GM23338 (cell line): ENCODE measurements at regions not wholly inside any gene's neighbourhood (a gene's known extent, or its start where the extent isn't known, plus 50 kb on each side); places are given as distances from the start of the nearest gene placed in this dataset.

ENCODE experiments used
- ATAC-seq: fragments of 200-7000 bp; cut with Tn5 transposase; 3 replicates; pipeline ENCODE4 v1.9.1; 2020
- DNase-seq: peaks from one replicate; pipeline ENCODE4 v3.0.0-alpha.2; 2015; ENCODE audit warnings: low spot score
- H2AFZ ChIP-seq: fragments of 200-600 bp; sonication (generic); 2 replicates; pipeline ENCODE4 v1.8.0; 2016; ENCODE audit warnings: antibody characterized with exemption, mild to moderate bottlenecking, moderate library complexity
- H3F3A ChIP-seq: fragments of 200-600 bp; sonication (generic); replicated peaks from 2 replicates; pipeline ENCODE4 v1.8.0; 2017; ENCODE audit warnings: antibody characterized with exemption, mixed run types, low read depth
- H3K27ac ChIP-seq: fragments of 200-600 bp; sonication (generic); 2 replicates; pipeline ENCODE4 v1.6.1; 2016; ENCODE audit warnings: low read depth
- H3K27me3 ChIP-seq: fragments of 200-600 bp; sonication (generic); 2 replicates; pipeline ENCODE4 v1.8.0; 2016; ENCODE audit warnings: mild to moderate bottlenecking, mixed run types, moderate library complexity; ENCODE audit not compliant: insufficient read depth
- H3K36me3 ChIP-seq: fragments of 200-600 bp; sonication (generic); 2 replicates; pipeline ENCODE4 v1.8.0; 2016; ENCODE audit warnings: mild to moderate bottlenecking; ENCODE audit not compliant: insufficient read depth
- H3K4me1 ChIP-seq: fragments of 200-600 bp; sonication (generic); 2 replicates; pipeline ENCODE4 v1.8.0; 2016; ENCODE audit warnings: mild to moderate bottlenecking, moderate library complexity; ENCODE audit not compliant: insufficient read depth
- H3K4me2 ChIP-seq: fragments of 200-600 bp; sonication (generic); 2 replicates; pipeline ENCODE4 v1.7.1; 2017; ENCODE audit warnings: mixed run types
- H3K4me3 ChIP-seq: fragments of 200-600 bp; sonication (generic); 2 replicates; pipeline ENCODE4 v1.6.1; 2016; ENCODE audit warnings: mixed run types
- H3K79me2 ChIP-seq: fragments of 200-600 bp; sonication (generic); replicated peaks from 2 replicates; pipeline ENCODE4 v1.8.0; 2017; ENCODE audit warnings: mild to moderate bottlenecking; ENCODE audit not compliant: insufficient read depth
- H3K9me2 ChIP-seq: fragments of 200-600 bp; sonication (generic); 2 replicates; pipeline ENCODE4 v1.8.0; 2017; ENCODE audit not compliant: insufficient read depth
- H4K20me1 ChIP-seq: fragments of 200-600 bp; sonication (generic); replicated peaks from 2 replicates; pipeline ENCODE4 v1.8.0; 2017; ENCODE audit warnings: mild to moderate bottlenecking; ENCODE audit not compliant: insufficient read depth
- H3K27ac Mint-ChIP-seq: 2 replicates; pipeline ENCODE4 v1.8.0; 2020; ENCODE audit warnings: inconsistent platforms, mild to moderate bottlenecking, moderate library complexity, mixed read lengths
- H3K27me3 Mint-ChIP-seq: 3 replicates; pipeline ENCODE4 v1.8.0; 2022; ENCODE audit warnings: low read depth, mild to moderate bottlenecking, moderate library complexity, mixed read lengths, inconsistent platforms; ENCODE audit not compliant: insufficient read depth, poor library complexity
- H3K36me3 Mint-ChIP-seq: 3 replicates; pipeline ENCODE4 v1.8.0; 2021; ENCODE audit warnings: low read depth, mild to moderate bottlenecking, inconsistent platforms, moderate library complexity, mixed read lengths
- H3K4me1 Mint-ChIP-seq: 3 replicates; pipeline ENCODE4 v1.8.0; 2020; ENCODE audit warnings: mild to moderate bottlenecking, inconsistent platforms, mixed read lengths
- H3K4me3 Mint-ChIP-seq: 3 replicates; pipeline ENCODE4 v1.8.0; 2021; ENCODE audit warnings: moderate library complexity, mild to moderate bottlenecking, inconsistent platforms, mixed read lengths
- H3K9me3 Mint-ChIP-seq: 3 replicates; pipeline ENCODE4 v1.8.0; 2020; ENCODE audit warnings: moderate library complexity, mild to moderate bottlenecking, inconsistent platforms, mixed read lengths
- CREB1 ChIP-seq: fragments of 250-450 bp; sonication (Bioruptor Pico); IDR thresholded peaks from 2 replicates; pipeline ENCODE4 v1.5.0; 2020; ENCODE audit warnings: low read depth, mild to moderate bottlenecking, moderate library complexity
- EZH2 ChIP-seq: fragments of 200-600 bp; sonication (generic); IDR thresholded peaks from one replicate; pipeline ENCODE4 v1.8.0; 2017; ENCODE audit warnings: antibody characterized with exemption, mild to moderate bottlenecking, low read depth; ENCODE audit not compliant: unreplicated experiment
- JUNB ChIP-seq: IDR thresholded peaks from one replicate; pipeline ENCODE4 v1.6.1; 2016; ENCODE audit warnings: antibody characterized with exemption; ENCODE audit not compliant: unreplicated experiment
- NANOG ChIP-seq: IDR thresholded peaks from 2 replicates; pipeline ENCODE4 v1.6.1; 2016; ENCODE audit warnings: antibody characterized with exemption, borderline replicate concordance
- STAT1 ChIP-seq: IDR thresholded peaks from one replicate; pipeline ENCODE4 v1.6.1; 2016; ENCODE audit warnings: antibody characterized with exemption; ENCODE audit not compliant: unreplicated experiment
- ZNF114 ChIP-seq: fragments of 250-450 bp; sonication (Bioruptor Pico); IDR thresholded peaks from 2 replicates; pipeline ENCODE4 v1.5.0; 2020; ENCODE audit warnings: mild to moderate bottlenecking, moderate library complexity
- TF ChIP-seq, protein P1 (sequence below): IDR thresholded peaks from one replicate; pipeline ENCODE4 v1.6.1; 2018; ENCODE audit warnings: antibody characterized with exemption; ENCODE audit not compliant: unreplicated experiment
- TF ChIP-seq, protein P2 (sequence below): IDR thresholded peaks from 2 replicates; pipeline ENCODE4 v1.6.1; 2016; ENCODE audit warnings: antibody characterized with exemption
- TF ChIP-seq, protein P3 (sequence below), 2 experiments: fragments of 200-600 bp in 1 of 2; sonication (generic) in 1 of 2; conservative IDR thresholded peaks; 2 replicates each; pipeline versions ENCODE4 v1.5.1 to v1.6.1; 2016 to 2017; ENCODE audit warnings: antibody characterized with exemption in 2 of 2, low read depth in 2 of 2, mild to moderate bottlenecking in 2 of 2, moderate library complexity in 1 of 2

DNA sequence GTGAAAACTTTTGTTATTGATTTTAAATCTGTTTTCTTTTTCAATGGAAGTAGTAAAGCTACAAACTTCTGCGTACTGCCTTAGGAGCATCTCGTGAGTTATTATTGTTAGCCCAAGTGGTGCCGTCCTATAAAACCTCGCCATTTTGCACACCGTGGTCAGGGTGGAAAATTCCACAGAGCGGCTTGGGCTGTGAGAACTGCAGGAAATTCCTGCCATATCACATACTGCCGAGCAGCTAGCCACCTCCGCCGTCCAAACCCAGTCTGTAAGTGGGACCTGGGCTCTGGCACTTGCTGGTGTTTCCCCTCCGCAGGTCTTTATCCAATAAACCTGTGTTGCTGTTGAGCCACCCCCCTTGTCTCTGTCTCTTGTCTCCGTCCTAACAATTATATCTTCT lies 88.0 kb upstream of the POU2AF2 start (continued):
- no peak for TF ChIP-seq CREB1 (CRISPR knock-in tag)
- TF ChIP-seq, protein P1, sequence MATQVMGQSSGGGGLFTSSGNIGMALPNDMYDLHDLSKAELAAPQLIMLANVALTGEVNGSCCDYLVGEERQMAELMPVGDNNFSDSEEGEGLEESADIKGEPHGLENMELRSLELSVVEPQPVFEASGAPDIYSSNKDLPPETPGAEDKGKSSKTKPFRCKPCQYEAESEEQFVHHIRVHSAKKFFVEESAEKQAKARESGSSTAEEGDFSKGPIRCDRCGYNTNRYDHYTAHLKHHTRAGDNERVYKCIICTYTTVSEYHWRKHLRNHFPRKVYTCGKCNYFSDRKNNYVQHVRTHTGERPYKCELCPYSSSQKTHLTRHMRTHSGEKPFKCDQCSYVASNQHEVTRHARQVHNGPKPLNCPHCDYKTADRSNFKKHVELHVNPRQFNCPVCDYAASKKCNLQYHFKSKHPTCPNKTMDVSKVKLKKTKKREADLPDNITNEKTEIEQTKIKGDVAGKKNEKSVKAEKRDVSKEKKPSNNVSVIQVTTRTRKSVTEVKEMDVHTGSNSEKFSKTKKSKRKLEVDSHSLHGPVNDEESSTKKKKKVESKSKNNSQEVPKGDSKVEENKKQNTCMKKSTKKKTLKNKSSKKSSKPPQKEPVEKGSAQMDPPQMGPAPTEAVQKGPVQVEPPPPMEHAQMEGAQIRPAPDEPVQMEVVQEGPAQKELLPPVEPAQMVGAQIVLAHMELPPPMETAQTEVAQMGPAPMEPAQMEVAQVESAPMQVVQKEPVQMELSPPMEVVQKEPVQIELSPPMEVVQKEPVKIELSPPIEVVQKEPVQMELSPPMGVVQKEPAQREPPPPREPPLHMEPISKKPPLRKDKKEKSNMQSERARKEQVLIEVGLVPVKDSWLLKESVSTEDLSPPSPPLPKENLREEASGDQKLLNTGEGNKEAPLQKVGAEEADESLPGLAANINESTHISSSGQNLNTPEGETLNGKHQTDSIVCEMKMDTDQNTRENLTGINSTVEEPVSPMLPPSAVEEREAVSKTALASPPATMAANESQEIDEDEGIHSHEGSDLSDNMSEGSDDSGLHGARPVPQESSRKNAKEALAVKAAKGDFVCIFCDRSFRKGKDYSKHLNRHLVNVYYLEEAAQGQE = no peak
- TF ChIP-seq, protein P2, sequence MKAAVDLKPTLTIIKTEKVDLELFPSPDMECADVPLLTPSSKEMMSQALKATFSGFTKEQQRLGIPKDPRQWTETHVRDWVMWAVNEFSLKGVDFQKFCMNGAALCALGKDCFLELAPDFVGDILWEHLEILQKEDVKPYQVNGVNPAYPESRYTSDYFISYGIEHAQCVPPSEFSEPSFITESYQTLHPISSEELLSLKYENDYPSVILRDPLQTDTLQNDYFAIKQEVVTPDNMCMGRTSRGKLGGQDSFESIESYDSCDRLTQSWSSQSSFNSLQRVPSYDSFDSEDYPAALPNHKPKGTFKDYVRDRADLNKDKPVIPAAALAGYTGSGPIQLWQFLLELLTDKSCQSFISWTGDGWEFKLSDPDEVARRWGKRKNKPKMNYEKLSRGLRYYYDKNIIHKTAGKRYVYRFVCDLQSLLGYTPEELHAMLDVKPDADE = no peak
- TF ChIP-seq NANOG = no peak
- TF ChIP-seq STAT1 = no peak
- TF ChIP-seq, protein P3, sequence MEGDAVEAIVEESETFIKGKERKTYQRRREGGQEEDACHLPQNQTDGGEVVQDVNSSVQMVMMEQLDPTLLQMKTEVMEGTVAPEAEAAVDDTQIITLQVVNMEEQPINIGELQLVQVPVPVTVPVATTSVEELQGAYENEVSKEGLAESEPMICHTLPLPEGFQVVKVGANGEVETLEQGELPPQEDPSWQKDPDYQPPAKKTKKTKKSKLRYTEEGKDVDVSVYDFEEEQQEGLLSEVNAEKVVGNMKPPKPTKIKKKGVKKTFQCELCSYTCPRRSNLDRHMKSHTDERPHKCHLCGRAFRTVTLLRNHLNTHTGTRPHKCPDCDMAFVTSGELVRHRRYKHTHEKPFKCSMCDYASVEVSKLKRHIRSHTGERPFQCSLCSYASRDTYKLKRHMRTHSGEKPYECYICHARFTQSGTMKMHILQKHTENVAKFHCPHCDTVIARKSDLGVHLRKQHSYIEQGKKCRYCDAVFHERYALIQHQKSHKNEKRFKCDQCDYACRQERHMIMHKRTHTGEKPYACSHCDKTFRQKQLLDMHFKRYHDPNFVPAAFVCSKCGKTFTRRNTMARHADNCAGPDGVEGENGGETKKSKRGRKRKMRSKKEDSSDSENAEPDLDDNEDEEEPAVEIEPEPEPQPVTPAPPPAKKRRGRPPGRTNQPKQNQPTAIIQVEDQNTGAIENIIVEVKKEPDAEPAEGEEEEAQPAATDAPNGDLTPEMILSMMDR (conservative IDR thresholded peaks at IDR 0.05; ENCODE audit: low read depth in 2 of 2) = no peak
- TF ChIP-seq ZNF114 (CRISPR knock-in tag) = no peak

DNA sequence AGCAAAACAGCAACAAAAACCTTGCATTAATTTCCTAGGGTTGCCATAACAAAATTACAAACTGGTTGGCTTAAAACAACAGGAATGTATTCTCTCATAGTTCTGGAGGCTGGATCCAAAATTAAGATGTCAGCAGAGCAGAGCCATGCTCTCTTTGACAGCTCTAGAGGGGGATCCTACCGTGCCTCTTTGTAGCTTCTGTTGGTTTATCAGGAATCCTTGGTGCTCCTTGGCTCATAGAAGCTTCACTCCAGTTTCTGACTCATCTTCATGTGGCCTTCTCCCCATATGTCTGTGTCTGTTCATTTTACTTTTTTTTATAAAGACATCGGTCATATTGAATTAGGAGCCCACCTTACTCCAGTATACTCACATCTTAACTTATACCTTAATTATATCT lies 90.5 kb upstream of the POU2AF2 start:
- no peak overlapping the region for H3K4me3 ChIP-seq
- H3K9me3 Mint-ChIP-seq = no peaks in the 10 kb centered on the region
- H3K4me2 ChIP-seq = no peak overlapping the region
- H2AFZ ChIP-seq = no peak overlapping the region
- no peaks in the 10 kb centered on the region for H3K4me1 ChIP-seq
- TF ChIP-seq CREB1 (CRISPR knock-in tag) = no peak
- TF ChIP-seq EZH2 = no peak
- TF ChIP-seq STAT1 = no peak
- TF ChIP-seq JUNB = no peak
- TF ChIP-seq, protein P1 = no peak
- no peak for TF ChIP-seq NANOG
- no peaks in the 10 kb centered on the region for H3K27me3 ChIP-seq
- no peaks in the 10 kb centered on the region for H3K9me2 ChIP-seq
- H4K20me1 ChIP-seq = no peaks in the 10 kb centered on the region
- no peaks in the 10 kb centered on the region for H3K36me3 Mint-ChIP-seq
- no peak overlapping the region for H3K27ac Mint-ChIP-seq
- no peaks in the 10 kb centered on the region for H3K79me2 ChIP-seq
- H3K4me3 Mint-ChIP-seq = no peak overlapping the region
- no peaks in the 10 kb centered on the region for H3K4me1 Mint-ChIP-seq
- no peak for ATAC-seq
- H3K27me3 Mint-ChIP-seq = no peaks in the 10 kb centered on the region
- no peaks in the 10 kb centered on the region for H3K36me3 ChIP-seq
- no peak for DNase-seq
- H3K27ac ChIP-seq = no peak overlapping the region
- H3F3A ChIP-seq = no peaks in the 10 kb centered on the region
